ENCODE measurements at regions not wholly inside any gene's neighbourhood (a gene's known extent, or its start where the extent isn't known, plus 50 kb on each side); places are given as distances from the start of the nearest gene placed in this dataset.

DNA sequence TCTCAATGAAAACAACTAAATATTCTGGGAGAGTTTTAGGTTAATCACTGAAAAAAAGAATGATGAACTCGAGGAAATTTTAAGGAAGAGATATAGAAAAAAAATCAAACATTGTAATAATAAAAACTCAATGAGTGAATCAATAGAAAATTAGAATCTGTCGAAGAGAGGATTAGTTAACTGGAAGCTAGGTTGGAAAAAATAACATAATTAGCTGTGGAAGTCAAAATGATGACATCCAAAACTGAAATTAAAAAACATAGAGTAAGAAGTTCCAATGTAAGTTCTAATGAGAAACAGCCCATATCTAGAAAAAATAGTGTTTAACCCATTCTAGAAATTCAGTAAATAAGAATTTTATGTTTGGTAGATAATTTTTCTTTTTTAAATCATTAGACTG lies 299.3 kb upstream of the RARB start:
- TF ChIP-seq, protein P1, sequence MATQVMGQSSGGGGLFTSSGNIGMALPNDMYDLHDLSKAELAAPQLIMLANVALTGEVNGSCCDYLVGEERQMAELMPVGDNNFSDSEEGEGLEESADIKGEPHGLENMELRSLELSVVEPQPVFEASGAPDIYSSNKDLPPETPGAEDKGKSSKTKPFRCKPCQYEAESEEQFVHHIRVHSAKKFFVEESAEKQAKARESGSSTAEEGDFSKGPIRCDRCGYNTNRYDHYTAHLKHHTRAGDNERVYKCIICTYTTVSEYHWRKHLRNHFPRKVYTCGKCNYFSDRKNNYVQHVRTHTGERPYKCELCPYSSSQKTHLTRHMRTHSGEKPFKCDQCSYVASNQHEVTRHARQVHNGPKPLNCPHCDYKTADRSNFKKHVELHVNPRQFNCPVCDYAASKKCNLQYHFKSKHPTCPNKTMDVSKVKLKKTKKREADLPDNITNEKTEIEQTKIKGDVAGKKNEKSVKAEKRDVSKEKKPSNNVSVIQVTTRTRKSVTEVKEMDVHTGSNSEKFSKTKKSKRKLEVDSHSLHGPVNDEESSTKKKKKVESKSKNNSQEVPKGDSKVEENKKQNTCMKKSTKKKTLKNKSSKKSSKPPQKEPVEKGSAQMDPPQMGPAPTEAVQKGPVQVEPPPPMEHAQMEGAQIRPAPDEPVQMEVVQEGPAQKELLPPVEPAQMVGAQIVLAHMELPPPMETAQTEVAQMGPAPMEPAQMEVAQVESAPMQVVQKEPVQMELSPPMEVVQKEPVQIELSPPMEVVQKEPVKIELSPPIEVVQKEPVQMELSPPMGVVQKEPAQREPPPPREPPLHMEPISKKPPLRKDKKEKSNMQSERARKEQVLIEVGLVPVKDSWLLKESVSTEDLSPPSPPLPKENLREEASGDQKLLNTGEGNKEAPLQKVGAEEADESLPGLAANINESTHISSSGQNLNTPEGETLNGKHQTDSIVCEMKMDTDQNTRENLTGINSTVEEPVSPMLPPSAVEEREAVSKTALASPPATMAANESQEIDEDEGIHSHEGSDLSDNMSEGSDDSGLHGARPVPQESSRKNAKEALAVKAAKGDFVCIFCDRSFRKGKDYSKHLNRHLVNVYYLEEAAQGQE (IDR thresholded peaks at IDR 0.05; ENCODE audit: borderline replicate concordance): no peak
- TF ChIP-seq RAD21 (conservative IDR thresholded peaks at IDR 0.05) (no peak), EP300 (conservative IDR thresholded peaks at IDR 0.05; ENCODE audit: poor library complexity, severe bottlenecking) (no peak), TAF1 (IDR thresholded peaks at IDR 0.05; ENCODE audit: low read depth) (no peak), EZH2 (IDR thresholded peaks at IDR 0.05; ENCODE audit: borderline replicate concordance, insufficient read depth, low read length, poor library complexity, severe bottlenecking) (no peak), MXI1 (conservative IDR thresholded peaks at IDR 0.05; ENCODE audit: poor library complexity, severe bottlenecking) (no peak), POLR2AphosphoS5 (IDR thresholded peaks at IDR 0.05) (no peak), SMC3 (conservative IDR thresholded peaks at IDR 0.05; ENCODE audit: poor library complexity) (no peak)
- TF ChIP-seq, protein P2, sequence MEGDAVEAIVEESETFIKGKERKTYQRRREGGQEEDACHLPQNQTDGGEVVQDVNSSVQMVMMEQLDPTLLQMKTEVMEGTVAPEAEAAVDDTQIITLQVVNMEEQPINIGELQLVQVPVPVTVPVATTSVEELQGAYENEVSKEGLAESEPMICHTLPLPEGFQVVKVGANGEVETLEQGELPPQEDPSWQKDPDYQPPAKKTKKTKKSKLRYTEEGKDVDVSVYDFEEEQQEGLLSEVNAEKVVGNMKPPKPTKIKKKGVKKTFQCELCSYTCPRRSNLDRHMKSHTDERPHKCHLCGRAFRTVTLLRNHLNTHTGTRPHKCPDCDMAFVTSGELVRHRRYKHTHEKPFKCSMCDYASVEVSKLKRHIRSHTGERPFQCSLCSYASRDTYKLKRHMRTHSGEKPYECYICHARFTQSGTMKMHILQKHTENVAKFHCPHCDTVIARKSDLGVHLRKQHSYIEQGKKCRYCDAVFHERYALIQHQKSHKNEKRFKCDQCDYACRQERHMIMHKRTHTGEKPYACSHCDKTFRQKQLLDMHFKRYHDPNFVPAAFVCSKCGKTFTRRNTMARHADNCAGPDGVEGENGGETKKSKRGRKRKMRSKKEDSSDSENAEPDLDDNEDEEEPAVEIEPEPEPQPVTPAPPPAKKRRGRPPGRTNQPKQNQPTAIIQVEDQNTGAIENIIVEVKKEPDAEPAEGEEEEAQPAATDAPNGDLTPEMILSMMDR (IDR thresholded peaks at IDR 0.05; ENCODE audit: poor library complexity, severe bottlenecking): no peak
- Histone ChIP-seq H3K27ac (ENCODE audit: low read length) (no peak overlapping the region), H3K9me2 (ENCODE audit: insufficient read depth, low read length) (no peaks in the 10 kb centered on the region), H3K9me3 (ENCODE audit: low read length) (no peaks in the 10 kb centered on the region), H3F3A (ENCODE audit: insufficient read depth, low read length, poor library complexity, severe bottlenecking) (no peaks in the 10 kb centered on the region), H3K79me2 (replicated peaks; ENCODE audit: insufficient read depth, low read length) (no peaks in the 10 kb centered on the region), H3K4me3 (ENCODE audit: low read length) (no peak overlapping the region), H3K4me2 (ENCODE audit: low read length) (no peak overlapping the region), H3K36me3 (ENCODE audit: insufficient read depth, low read length) (no peaks in the 10 kb centered on the region), H3K27me3 (ENCODE audit: insufficient read depth, low read depth, low read length) (no peaks in the 10 kb centered on the region), H3K9ac (ENCODE audit: low read length) (no peak overlapping the region), H4K20me1 (ENCODE audit: insufficient read depth) (no peaks in the 10 kb centered on the region), H2AFZ (ENCODE audit: low read depth, low read length) (no peak overlapping the region)

DNA sequence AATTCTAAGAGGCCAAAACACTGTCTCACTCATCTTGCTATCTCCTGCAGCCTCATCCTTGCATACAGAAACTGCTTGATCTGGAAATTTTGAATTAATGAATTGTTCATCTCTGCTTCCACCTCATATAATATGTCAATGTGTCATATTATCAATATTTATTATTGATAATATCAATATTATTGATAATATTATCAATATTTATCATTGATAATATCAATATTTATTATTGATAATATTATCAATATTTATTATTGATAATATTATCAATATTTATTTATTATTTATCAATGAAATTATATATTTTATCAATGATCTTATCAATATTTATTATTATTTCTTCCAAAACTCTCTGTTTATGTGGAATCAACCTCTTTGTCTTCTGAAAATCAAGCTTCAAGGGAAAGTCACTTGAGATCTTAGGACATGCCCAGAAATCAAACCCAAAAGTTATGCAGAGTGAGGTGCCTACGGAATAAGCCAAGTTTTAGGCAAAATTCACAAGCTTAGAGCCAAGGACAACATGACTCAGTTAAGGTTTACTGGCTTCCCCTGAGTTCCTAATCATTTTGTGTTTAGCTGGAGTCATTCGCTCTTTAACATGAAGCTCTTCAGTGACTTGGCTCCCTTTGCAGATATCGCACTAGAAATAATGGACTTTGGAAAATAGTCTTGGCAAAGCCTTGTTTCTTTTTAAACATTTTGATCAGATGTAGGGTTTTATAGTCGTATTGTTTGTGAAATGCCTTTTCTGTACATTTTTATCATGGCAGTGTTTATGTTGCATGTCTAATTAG lies 297.1 kb upstream of the RARB start:
- Histone ChIP-seq H3K9me2 (ENCODE audit: insufficient read depth, low read length) (no peaks in the 10 kb centered on the region), H3K9ac (ENCODE audit: low read length) (no peak overlapping the region), H3K9me3 (ENCODE audit: low read length) (no peaks in the 10 kb centered on the region), H2AFZ (ENCODE audit: low read depth, low read length) (no peak overlapping the region), H3K4me2 (ENCODE audit: low read length) (no peak overlapping the region), H3K36me3 (ENCODE audit: insufficient read depth, low read length) (no peaks in the 10 kb centered on the region), H3K79me2 (replicated peaks; ENCODE audit: insufficient read depth, low read length) (no peaks in the 10 kb centered on the region), H3K27me3 (ENCODE audit: insufficient read depth, low read depth, low read length) (no peaks in the 10 kb centered on the region), H3F3A (ENCODE audit: insufficient read depth, low read length, poor library complexity, severe bottlenecking) (no peaks in the 10 kb centered on the region), H4K20me1 (ENCODE audit: insufficient read depth) (no peaks in the 10 kb centered on the region), H3K4me3 (ENCODE audit: low read length) (no peak overlapping the region), H3K27ac (ENCODE audit: low read length) (no peak overlapping the region)
- TF ChIP-seq, protein P2 (IDR thresholded peaks at IDR 0.05; ENCODE audit: poor library complexity, severe bottlenecking): no peak
- TF ChIP-seq, protein P1 (IDR thresholded peaks at IDR 0.05; ENCODE audit: borderline replicate concordance): no peak
- TF ChIP-seq EZH2 (IDR thresholded peaks at IDR 0.05; ENCODE audit: borderline replicate concordance, insufficient read depth, low read length, poor library complexity, severe bottlenecking) (no peak), POLR2AphosphoS5 (IDR thresholded peaks at IDR 0.05) (no peak), MXI1 (conservative IDR thresholded peaks at IDR 0.05; ENCODE audit: poor library complexity, severe bottlenecking) (no peak), TAF1 (IDR thresholded peaks at IDR 0.05; ENCODE audit: low read depth) (no peak), EP300 (conservative IDR thresholded peaks at IDR 0.05; ENCODE audit: poor library complexity, severe bottlenecking) (no peak), RAD21 (conservative IDR thresholded peaks at IDR 0.05) (no peak), SMC3 (conservative IDR thresholded peaks at IDR 0.05; ENCODE audit: poor library complexity) (no peak)
